OCI-LY3 (cell line): ENCODE measurements at regions not wholly inside any gene's neighbourhood (a gene's known extent, or its start where the extent isn't known, plus 50 kb on each side); places are given as distances from the start of the nearest gene placed in this dataset.

Experiments used
- H2AFZ ChIP-seq: fragments of 200-600, 300-600 bp; shearing (Covaris generic); 2 replicates; pipeline ENCODE4 v1.6.0; 2014; ENCODE audit warnings: antibody characterized with exemption, low read depth, low read length
- H3K27ac ChIP-seq: fragments of 200-600, 300-600 bp; sonication (generic); 2 replicates; pipeline ENCODE4 v1.5.1; 2014; ENCODE audit warnings: mild to moderate bottlenecking, low read length, moderate library complexity, mixed read lengths
- H3K27me3 ChIP-seq: fragments of 200-600, 300-600 bp; sonication (generic); 2 replicates; pipeline ENCODE4 v1.6.1; 2014; ENCODE audit warnings: low read depth, low read length, mixed read lengths
- H3K36me3 ChIP-seq: fragments of 200-600, 300-600 bp; sonication (generic); replicated peaks from 2 replicates; pipeline ENCODE3; 2014; ENCODE audit warnings: low read depth, low read length, mixed read lengths
- H3K4me1 ChIP-seq: fragments of 300-600, 200-600 bp; sonication (generic); 2 replicates; pipeline ENCODE4 v1.6.1; 2014; ENCODE audit warnings: low read length, mixed read lengths
- H3K4me2 ChIP-seq: fragments of 200-600, 300-600 bp; sonication (generic); 2 replicates; pipeline ENCODE4 v1.6.1; 2014; ENCODE audit warnings: low read length, mixed read lengths
- H3K4me3 ChIP-seq: fragments of 300-600, 200-600 bp; sonication (generic); 2 replicates; pipeline ENCODE4 v1.5.1; 2014; ENCODE audit warnings: antibody characterized with exemption, mild to moderate bottlenecking, low read length, moderate library complexity
- H3K79me2 ChIP-seq: fragments of 300-600, 200-600 bp; shearing (Covaris generic); 2 replicates; pipeline ENCODE4 v1.6.1; 2014; ENCODE audit warnings: mild to moderate bottlenecking, low read length, mixed read lengths
- H3K9ac ChIP-seq: fragments of 300-600, 200-600 bp; shearing (Covaris generic); 2 replicates; pipeline ENCODE4 v1.6.0; 2014; ENCODE audit warnings: mild to moderate bottlenecking, low read length, moderate library complexity
- H3K9me3 ChIP-seq: fragments of 200-600, 300-600 bp; shearing (Covaris generic); 2 replicates; pipeline ENCODE4 v1.6.1; 2014; ENCODE audit warnings: low read length, mixed read lengths; ENCODE audit not compliant: insufficient read depth
- H4K20me1 ChIP-seq: fragments of 200-600, 300-600 bp; sonication (generic); 2 replicates; pipeline ENCODE4 v1.6.1; 2016; ENCODE audit warnings: low read length, mixed read lengths; ENCODE audit not compliant: insufficient read depth
- CTCF ChIP-seq: fragments of 200-600, 300-600 bp; sonication (generic); IDR thresholded peaks from 2 replicates; pipeline ENCODE4 v1.5.1; 2014; ENCODE audit warnings: antibody characterized with exemption, low read length, low read depth
- EZH2phosphoT487 ChIP-seq: fragments of 200-600 bp; shearing (Covaris generic); IDR thresholded peaks from 2 replicates; pipeline ENCODE4 v1.6.1; 2018; ENCODE audit warnings: antibody characterized with exemption, mixed run types, low read depth

- Histone ChIP-seq H4K20me1 (no peaks in the 10 kb centered on the region), H3K4me1 (no peaks in the 10 kb centered on the region), H3K27ac (no peak overlapping the region), H3K9me3 (no peaks in the 10 kb centered on the region), H3K4me3 (no peak overlapping the region), H2AFZ (no peak overlapping the region), H3K36me3 (no peaks in the 10 kb centered on the region), H3K9ac (no peak overlapping the region), H3K79me2 (no peaks in the 10 kb centered on the region), H3K27me3 (peaks cover 44% of the 10 kb centered on the region), H3K4me2 (no peak overlapping the region)
- TF ChIP-seq EZH2phosphoT487 = no peak
- TF ChIP-seq CTCF = no peak
These were observed 81.4 kb upstream of the MEDAG start for GRCh38 chr13:30824651-30825050.

- no peak overlapping the region for H3K4me2 ChIP-seq
- H3K27me3 ChIP-seq = peaks cover 31% of the 10 kb centered on the region
- H3K9me3 ChIP-seq = no peaks in the 10 kb centered on the region
- H3K9ac ChIP-seq = no peak overlapping the region
- H2AFZ ChIP-seq = no peak overlapping the region
- H3K36me3 ChIP-seq = no peaks in the 10 kb centered on the region
- H3K4me1 ChIP-seq = no peaks in the 10 kb centered on the region
- H3K4me3 ChIP-seq = no peak overlapping the region
- H3K79me2 ChIP-seq = no peaks in the 10 kb centered on the region
- H4K20me1 ChIP-seq = no peaks in the 10 kb centered on the region
- TF ChIP-seq CTCF (no peak), EZH2phosphoT487 (no peak)
- no peak overlapping the region for H3K27ac ChIP-seq
These were observed 79.0 kb upstream of the MEDAG start for GRCh38 chr13:30826911-30827577.

- TF ChIP-seq EZH2phosphoT487 = no peak
- no peak for TF ChIP-seq CTCF
- Histone ChIP-seq H3K36me3 (no peaks in the 10 kb centered on the region), H3K9ac (no peak overlapping the region), H3K27ac (no peak overlapping the region), H3K4me2 (no peak overlapping the region), H3K4me3 (no peak overlapping the region), H2AFZ (no peak overlapping the region), H3K79me2 (no peaks in the 10 kb centered on the region), H4K20me1 (no peaks in the 10 kb centered on the region), H3K9me3 (no peaks in the 10 kb centered on the region), H3K27me3 (peaks cover 29% of the 10 kb centered on the region), H3K4me1 (no peaks in the 10 kb centered on the region)
These were observed 78.5 kb upstream of the MEDAG start for GRCh38 chr13:30827578-30827925.

- Histone ChIP-seq H3K4me2 (no peak overlapping the region), H3K36me3 (no peaks in the 10 kb centered on the region), H4K20me1 (no peaks in the 10 kb centered on the region), H3K4me3 (no peak overlapping the region), H3K9ac (no peak overlapping the region), H3K9me3 (no peaks in the 10 kb centered on the region), H3K4me1 (no peaks in the 10 kb centered on the region), H3K27ac (no peak overlapping the region), H2AFZ (no peak overlapping the region), H3K79me2 (no peaks in the 10 kb centered on the region), H3K27me3 (peaks cover 17% of the 10 kb centered on the region; the same call in 1 of the 2 replicates)
- no peak for TF ChIP-seq EZH2phosphoT487
- TF ChIP-seq CTCF = no peak
These were observed 76.8 kb upstream of the MEDAG start for GRCh38 chr13:30829145-30829832.
